HK-2 (cell line): ENCODE measurements at regions not wholly inside any gene's neighbourhood (a gene's known extent, or its start where the extent isn't known, plus 50 kb on each side); places are given as distances from the start of the nearest gene placed in this dataset.

ENCODE experiments used
- DNase-seq: peaks from one replicate; pipeline ENCODE4 v3.0.0-alpha.2; 2018; ENCODE audit not compliant: unreplicated experiment

- DNase-seq = peak; percentile 54
Measured at GRCh38 chr6:10465629-10466499, 51.0 kb upstream of the TFAP2A start.
